ENCODE measurements at regions not wholly inside any gene's neighbourhood (a gene's known extent, or its start where the extent isn't known, plus 50 kb on each side); places are given as distances from the start of the nearest gene placed in this dataset.

DNA sequence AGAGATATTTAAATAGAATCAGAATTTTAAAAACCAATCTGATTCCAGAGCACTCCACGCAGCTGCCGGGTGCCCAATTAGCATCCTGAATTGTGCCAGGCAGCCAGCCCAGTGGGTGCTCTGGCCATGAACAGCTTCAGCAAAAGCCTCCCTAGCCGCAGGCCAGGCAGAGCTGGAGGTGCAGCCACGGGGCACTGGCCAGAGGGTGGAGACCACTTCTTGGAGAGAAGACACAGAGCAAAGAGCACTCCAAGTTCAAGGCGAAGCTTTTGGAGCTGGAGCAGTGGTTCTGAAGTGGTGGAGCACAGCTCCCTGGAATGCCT lies 475.6 kb upstream of the PROK2 start (continued):
- TF ChIP-seq CHD7 (IDR thresholded peaks at IDR 0.05; ENCODE audit: insufficient replicate concordance, low read length) (no peak), ATF2 (IDR thresholded peaks at IDR 0.05; ENCODE audit: low read length) (no peak), ZNF274 (IDR thresholded peaks at IDR 0.05; ENCODE audit: borderline replicate concordance, extremely low read depth, low read length) (no peak), TEAD4 (IDR thresholded peaks at IDR 0.05; ENCODE audit: low read depth, low read length) (no peak), BCL11A (IDR thresholded peaks at IDR 0.05; ENCODE audit: low read depth in 2 of 2, low read length in 2 of 2) (no peak), BRCA1 (IDR thresholded peaks at IDR 0.05; ENCODE audit: low read depth, low read length) (no peak), POLR2A (IDR thresholded peaks at IDR 0.05; ENCODE audit: control extremely low read depth in 1 of 2, low read depth in 2 of 2, low read length in 2 of 2) (no peak), CHD1 (IDR thresholded peaks at IDR 0.05; ENCODE audit: low read depth, low read length) (no peak), GTF2F1 (IDR thresholded peaks at IDR 0.05; ENCODE audit: borderline replicate concordance, low read depth, low read length) (no peak), TAF7 (optimal IDR thresholded peaks at IDR 0.05; ENCODE audit: borderline replicate concordance, low read depth, low read length) (no peak)
- TF ChIP-seq, protein P1, sequence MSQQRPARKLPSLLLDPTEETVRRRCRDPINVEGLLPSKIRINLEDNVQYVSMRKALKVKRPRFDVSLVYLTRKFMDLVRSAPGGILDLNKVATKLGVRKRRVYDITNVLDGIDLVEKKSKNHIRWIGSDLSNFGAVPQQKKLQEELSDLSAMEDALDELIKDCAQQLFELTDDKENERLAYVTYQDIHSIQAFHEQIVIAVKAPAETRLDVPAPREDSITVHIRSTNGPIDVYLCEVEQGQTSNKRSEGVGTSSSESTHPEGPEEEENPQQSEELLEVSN (IDR thresholded peaks at IDR 0.05): no peak

Measured in H1 (cell line).